Peyer's patch (tissue), 4 donors: ENCODE measurements at regions not wholly inside any gene's neighbourhood (a gene's known extent, or its start where the extent isn't known, plus 50 kb on each side); places are given as distances from the start of the nearest gene placed in this dataset.

Experiments
- DNase-seq, 3 donors: peaks; one replicate each; pipeline ENCODE4 v3.0.0-alpha.2; 2017 to 2019
- H3K27ac ChIP-seq, 4 donors: fragments of 200-600 bp; sonication (generic); one replicate each; pipeline ENCODE4 v1.5.1; 2016 to 2019
- H3K27me3 ChIP-seq, 2 donors: fragments of 200-600 bp; sonication (generic); one replicate each; pipeline ENCODE4 v1.5.1; 2019
- H3K36me3 ChIP-seq, 3 donors: fragments of 200-600 bp; sonication (generic); one replicate each; pipeline ENCODE4 v1.5.1; 2016 to 2019
- H3K4me1 ChIP-seq, 4 donors: fragments of 200-600 bp; sonication (generic); one replicate each; pipeline ENCODE4 v1.5.1; 2016 to 2019
- H3K4me3 ChIP-seq, 4 donors: fragments of 200-600 bp; sonication (generic); 1 replicate in 3 of 4; 2 replicates in 1 of 4; pipeline ENCODE4 v1.5.1; 2016 to 2019; ENCODE audit warnings: mild to moderate bottlenecking in 1 of 4
- H3K9me3 ChIP-seq, 4 donors: fragments of 200-600 bp; sonication (generic); one replicate each; pipeline ENCODE4 v1.5.1; 2016 to 2019; ENCODE audit warnings: mild to moderate bottlenecking in 1 of 4
- CTCF ChIP-seq, 6 experiments: fragments of 450-650 bp in 4 of 6; fragments of 200-600 bp in 2 of 6; sonication (generic) in 1 of 6; IDR thresholded peaks; one replicate each; pipeline ENCODE4 v1.5.1; 2017 to 2019; ENCODE audit warnings: antibody characterized with exemption in 6 of 6, mild to moderate bottlenecking in 3 of 6, moderate library complexity in 1 of 6
- POLR2A ChIP-seq, 2 donors: fragments of 450-650 bp; IDR thresholded peaks; one replicate each; pipeline ENCODE4 v1.5.1; 2017; ENCODE audit warnings: antibody characterized with exemption in 2 of 2, mild to moderate bottlenecking in 2 of 2, moderate library complexity in 2 of 2

GRCh38 chr19:46926170-46927071 is 65.6 kb downstream of the ARHGAP35 start:
- no peaks in the 10 kb centered on the region for H3K27me3 ChIP-seq
- peak overlapping the region in 2 of 4 donors; percentile 68 to 87 for H3K27ac ChIP-seq
- H3K4me1 ChIP-seq: peaks cover 0 to 44% (median 11%) of the 10 kb centered on the region in 4 donors
- peaks cover 0 to 16% (median 0%) of the 10 kb centered on the region in 3 donors for H3K36me3 ChIP-seq
- no peaks in the 10 kb centered on the region for H3K9me3 ChIP-seq
- DNase-seq: no peak
- no peak for TF ChIP-seq CTCF (IDR thresholded peaks at IDR 0.05)
- TF ChIP-seq POLR2A (IDR thresholded peaks at IDR 0.05): no peak
- no peak overlapping the region for H3K4me3 ChIP-seq

GRCh38 chr19:46927106-46927505 is 66.3 kb downstream of the ARHGAP35 start:
- Histone ChIP-seq H3K27me3 (no peaks in the 10 kb centered on the region), H3K4me1 (peaks cover 0 to 44% (median 11%) of the 10 kb centered on the region in 4 donors), H3K27ac (no peak overlapping the region), H3K9me3 (no peaks in the 10 kb centered on the region), H3K4me3 (no peak overlapping the region), H3K36me3 (peaks cover 0 to 9% (median 0%) of the 10 kb centered on the region in 3 donors)
- DNase-seq: no peak
- TF ChIP-seq CTCF (IDR thresholded peaks at IDR 0.05) (no peak), POLR2A (IDR thresholded peaks at IDR 0.05) (no peak)

- H3K4me1 ChIP-seq: peaks cover 0 to 44% (median 11%) of the 10 kb centered on the region in 4 donors
- no peak for DNase-seq
These were observed 67.1 kb downstream of the ARHGAP35 start for GRCh38 chr19:46927893-46928292.

GRCh38 chr19:46928951-46929350 is 68.2 kb downstream of the ARHGAP35 start:
- Histone ChIP-seq H3K4me3 (no peak overlapping the region), H3K4me1 (peaks cover 0 to 36% (median 11%) of the 10 kb centered on the region in 4 donors), H3K27me3 (no peaks in the 10 kb centered on the region), H3K9me3 (no peaks in the 10 kb centered on the region), H3K27ac (no peak overlapping the region), H3K36me3 (no peaks in the 10 kb centered on the region)
- no peak for DNase-seq
- TF ChIP-seq POLR2A (IDR thresholded peaks at IDR 0.05): no peak
- TF ChIP-seq CTCF (IDR thresholded peaks at IDR 0.05): no peak

More at GRCh38 chr19:46927893-46928292, 67.1 kb downstream of the ARHGAP35 start:
- no peak overlapping the region for H3K4me3 ChIP-seq
- no peak for TF ChIP-seq POLR2A (IDR thresholded peaks at IDR 0.05)
- no peak for TF ChIP-seq CTCF (IDR thresholded peaks at IDR 0.05)
- H3K36me3 ChIP-seq: peaks cover 0 to 3% (median 0%) of the 10 kb centered on the region in 3 donors
- H3K27ac ChIP-seq: no peak overlapping the region
- no peaks in the 10 kb centered on the region for H3K9me3 ChIP-seq
- no peaks in the 10 kb centered on the region for H3K27me3 ChIP-seq

- H3K9me3 ChIP-seq: no peaks in the 10 kb centered on the region
- no peak overlapping the region for H3K4me3 ChIP-seq
- peaks cover 0 to 23% (median 0%) of the 10 kb centered on the region in 4 donors for H3K4me1 ChIP-seq
- no peaks in the 10 kb centered on the region for H3K36me3 ChIP-seq
- no peaks in the 10 kb centered on the region for H3K27me3 ChIP-seq
- no peak overlapping the region for H3K27ac ChIP-seq
- TF ChIP-seq CTCF (IDR thresholded peaks at IDR 0.05): no peak
- no peak for TF ChIP-seq POLR2A (IDR thresholded peaks at IDR 0.05)
- no peak for DNase-seq
These were observed 70.4 kb downstream of the ARHGAP35 start for GRCh38 chr19:46931202-46931601.
